HG03575 (cell line): ENCODE measurements at regions not wholly inside any gene's neighbourhood (a gene's known extent, or its start where the extent isn't known, plus 50 kb on each side); places are given as distances from the start of the nearest gene placed in this dataset.
"Not testable (repeated sequence)": the region's sequence is repeated elsewhere in the genome, so short reads cannot be mapped to it uniquely, and the experiment has no call there.

ENCODE experiments used
- ATAC-seq: cut with Tn5 transposase; IDR thresholded peaks from one replicate; pipeline ENCODE4 v1.9.1; 2021; ENCODE audit not compliant: unreplicated experiment, insufficient number of reproducible peaks, low FRiP score; ENCODE audit errors: extremely low read depth

DNA sequence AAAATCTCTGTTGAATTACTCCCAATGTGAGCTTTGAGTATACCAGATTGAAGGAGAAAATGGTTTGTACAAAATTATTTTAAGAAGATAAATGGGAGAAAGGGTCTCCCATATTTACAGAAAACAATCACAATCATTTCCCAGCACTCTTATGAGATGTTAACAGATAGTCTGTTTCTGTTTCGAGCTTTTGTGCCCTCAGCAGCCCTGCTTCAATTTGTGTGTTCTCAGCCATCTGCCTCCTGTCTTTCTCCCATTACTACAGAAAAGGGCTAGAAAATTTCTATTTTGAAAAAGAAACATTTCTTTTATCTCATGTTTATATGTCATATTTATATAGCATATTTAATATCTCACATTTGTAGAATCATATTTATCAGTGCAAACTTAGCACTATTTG, 498.4 kb downstream of the TTLL7 start:
- ATAC-seq, result no peak

DNA sequence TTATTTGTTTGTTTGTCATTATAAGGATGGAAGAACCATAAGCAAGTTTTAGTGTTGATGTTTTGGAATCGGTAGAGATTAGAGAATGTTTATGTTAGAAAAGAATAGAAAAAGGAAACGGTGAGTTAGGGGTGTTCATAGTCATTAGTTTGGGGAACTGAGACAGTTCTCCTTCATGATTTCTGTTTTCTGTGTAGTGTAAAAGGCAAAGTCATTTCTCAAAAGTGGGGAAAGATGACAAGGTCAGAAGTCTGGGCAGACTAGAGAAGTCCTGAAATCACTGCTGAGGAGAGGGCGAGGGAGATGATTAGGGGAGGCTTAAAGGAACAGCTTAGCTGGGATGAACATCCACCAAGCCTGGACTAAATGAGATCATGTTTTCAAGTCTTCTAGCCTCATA, 498.9 kb downstream of the TTLL7 start:
- peak; percentile 38 for ATAC-seq

DNA sequence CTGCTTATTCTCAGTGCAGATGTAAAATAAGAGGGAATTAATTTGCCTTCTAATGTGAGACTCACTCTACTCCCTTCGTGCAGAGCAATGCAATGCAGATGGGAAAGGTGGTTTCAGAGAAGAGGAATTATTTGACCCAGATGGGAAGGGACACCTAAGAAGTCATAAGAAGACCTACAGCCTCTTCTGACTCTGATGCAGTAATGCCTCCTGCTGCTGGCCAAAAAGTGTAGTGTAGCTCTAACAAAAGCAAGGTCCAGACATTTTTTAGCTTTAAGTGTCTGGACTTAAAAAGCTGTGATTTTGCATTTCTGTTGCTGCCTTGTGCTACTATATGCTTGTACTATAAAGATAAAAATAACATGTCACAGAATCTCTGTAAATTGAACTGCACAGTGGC, 501.4 kb downstream of the TTLL7 start:
- ATAC-seq, result no peak

DNA sequence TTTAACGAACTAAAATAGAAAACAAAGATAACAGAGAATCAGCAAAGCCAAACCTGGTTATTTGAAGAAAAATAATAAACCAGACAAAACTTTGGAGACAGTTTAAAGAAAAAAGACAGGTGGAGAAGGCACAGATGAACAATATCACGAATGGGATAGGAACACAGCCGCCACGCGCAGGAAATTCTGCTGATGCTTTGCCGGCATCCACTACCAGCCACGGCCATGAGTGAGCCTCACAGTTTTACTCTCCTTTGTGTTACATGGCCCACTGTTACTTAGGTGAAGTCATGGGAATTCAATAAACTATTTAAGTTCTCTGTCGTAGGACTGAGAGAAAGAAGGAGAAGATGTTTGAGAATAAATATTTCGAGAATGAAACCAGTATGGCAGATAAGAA, 503.4 kb downstream of the TTLL7 start:
- no peak for ATAC-seq

DNA sequence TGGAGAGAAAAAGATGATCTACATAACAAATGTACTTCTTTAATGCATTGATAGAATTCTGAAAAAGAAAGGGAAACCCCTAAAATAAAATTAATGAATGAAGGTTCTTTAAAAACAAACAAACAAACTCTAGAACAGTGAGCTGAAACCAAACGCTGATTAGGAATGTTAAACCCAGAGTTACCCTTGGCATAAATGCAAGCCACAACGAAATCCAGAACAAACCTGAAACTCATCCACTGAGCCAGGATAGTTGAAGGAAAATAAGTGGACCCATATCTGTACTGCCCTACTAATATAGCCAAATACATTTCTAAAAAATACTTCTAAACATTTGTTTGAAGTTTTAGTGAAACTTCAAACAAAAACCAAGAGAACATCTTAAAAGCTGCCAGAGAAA, 505.3 kb downstream of the TTLL7 start:
- ATAC-seq, result no peak

DNA sequence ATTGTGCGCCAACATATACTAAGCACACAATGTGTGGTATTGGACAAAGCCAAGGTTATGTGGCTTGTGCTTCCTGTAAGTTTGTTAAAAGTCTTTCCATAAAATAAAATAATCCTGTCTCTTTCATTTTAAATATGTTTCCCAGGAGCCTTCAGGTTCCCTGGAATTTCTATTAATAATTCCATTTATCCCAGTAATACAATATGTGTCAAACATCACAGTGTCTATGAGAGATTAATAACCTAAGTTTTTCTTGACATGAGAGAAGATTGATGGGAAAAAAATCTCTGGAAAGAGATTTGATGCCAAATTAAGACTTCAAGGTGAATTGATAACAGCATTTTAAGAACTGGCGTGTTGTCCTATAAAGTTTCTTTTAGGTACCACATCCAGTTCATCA, 507.0 kb downstream of the TTLL7 start:
- no peak for ATAC-seq

DNA sequence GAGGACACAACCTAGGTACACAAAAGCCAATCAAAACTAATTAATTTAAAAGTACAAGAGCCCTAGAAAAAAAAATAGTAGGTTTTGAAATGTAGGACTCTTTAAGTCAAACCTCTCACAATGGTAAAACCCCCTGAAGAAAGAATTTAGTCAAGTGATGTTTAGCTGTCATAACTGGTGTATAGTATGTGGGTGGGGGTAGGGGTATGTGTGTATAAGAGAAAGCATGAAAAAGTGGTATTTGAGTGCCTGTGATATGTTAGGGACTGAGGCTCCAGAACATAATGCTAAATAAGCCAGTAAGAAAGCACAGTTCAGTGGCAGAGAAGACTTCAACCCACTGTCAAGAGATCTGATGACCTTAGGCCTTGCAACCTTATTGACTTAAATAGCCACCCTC, 507.9 kb downstream of the TTLL7 start:
- ATAC-seq, result no peak

DNA sequence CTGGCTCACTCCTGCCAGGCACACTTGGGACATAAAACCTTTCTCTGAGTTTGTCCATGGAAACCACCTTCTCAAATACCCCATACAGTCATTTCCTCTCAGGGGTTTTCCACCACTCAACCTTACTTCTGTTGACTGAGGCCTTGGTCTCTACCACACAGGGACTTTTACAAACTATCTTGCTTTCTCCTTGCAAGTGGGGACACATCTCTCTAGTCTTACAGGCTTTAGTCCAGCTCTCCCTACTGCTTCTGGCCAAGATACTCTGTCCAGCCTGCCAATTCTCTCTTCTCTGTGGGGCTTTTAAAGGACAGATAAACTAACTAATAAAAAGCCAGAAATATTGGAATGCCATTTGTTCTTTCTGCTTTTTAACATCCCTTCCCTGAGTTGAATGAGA, 510.8 kb downstream of the TTLL7 start:
- peak; percentile 81 for ATAC-seq

DNA sequence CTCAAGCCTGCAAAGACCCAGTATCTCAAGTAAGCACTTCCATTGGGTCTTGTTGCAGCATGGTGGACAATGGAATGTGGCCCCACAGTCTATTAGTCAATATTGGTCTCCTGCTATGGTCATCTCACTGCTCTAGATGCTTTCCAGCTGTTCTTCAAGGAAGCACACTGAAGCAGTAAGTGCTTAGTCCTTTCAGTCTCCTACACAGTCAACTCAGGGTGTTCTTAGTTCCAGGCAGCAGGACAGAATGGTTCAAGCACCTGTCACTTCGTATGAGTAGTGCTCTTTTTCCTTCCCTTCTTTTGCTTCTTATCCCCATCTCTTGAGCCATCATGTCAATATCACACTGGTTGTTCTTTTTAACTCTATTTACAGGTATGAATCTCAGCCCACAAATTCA, 511.5 kb downstream of the TTLL7 start:
- ATAC-seq, result not testable (repeated sequence)

DNA sequence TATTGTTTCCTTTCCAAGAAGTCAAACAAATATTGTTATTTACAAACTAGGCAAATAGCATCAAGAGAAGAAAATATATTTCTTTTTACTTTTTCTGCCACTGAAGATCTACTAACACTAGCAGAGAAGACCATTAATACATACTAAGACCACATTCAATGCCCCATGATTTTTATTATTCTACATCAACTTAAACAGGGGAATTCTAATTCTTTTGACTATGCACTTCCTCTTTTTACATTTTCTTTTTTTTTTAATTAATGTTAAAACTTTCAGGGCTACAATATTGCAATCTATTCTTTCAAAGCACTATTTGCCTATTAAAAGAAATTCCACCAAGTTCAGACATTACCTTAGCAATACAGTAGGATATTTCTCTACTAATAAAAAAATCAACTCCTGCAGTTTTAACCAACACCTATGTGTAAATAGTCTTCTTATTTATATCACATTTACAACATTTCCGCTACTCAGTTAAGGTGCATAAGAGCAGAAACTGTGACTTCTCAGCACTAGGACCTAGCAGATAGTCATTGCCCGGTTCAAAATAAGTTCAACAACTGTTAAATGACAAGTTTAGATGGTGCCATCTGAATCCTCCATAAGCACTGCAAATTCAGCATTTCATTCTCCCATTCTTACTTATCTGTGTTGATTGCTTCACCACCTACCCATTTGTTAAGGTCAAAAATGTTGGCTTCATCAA, 513.5 kb downstream of the TTLL7 start:
- not testable (repeated sequence) for ATAC-seq

DNA sequence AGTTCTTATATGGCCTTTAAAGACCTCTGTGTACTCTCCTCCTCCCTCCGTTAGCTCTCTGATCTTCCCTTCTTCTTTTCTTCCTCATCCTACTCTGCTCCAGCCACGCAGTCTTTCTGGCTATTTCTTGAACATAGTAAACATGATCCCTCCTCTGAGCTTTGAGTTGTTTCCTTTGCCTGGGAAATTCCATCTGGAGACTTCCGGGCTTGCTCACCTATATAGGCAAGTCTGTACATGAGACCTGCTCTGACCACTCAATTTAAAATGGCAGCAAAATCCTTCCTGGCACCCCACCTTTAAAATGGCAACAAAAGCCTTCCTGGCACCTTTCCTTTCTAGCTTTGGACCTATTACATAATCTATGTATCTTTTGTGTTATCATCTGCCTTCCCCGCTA, 517.6 kb downstream of the TTLL7 start:
- not testable (repeated sequence) for ATAC-seq

DNA sequence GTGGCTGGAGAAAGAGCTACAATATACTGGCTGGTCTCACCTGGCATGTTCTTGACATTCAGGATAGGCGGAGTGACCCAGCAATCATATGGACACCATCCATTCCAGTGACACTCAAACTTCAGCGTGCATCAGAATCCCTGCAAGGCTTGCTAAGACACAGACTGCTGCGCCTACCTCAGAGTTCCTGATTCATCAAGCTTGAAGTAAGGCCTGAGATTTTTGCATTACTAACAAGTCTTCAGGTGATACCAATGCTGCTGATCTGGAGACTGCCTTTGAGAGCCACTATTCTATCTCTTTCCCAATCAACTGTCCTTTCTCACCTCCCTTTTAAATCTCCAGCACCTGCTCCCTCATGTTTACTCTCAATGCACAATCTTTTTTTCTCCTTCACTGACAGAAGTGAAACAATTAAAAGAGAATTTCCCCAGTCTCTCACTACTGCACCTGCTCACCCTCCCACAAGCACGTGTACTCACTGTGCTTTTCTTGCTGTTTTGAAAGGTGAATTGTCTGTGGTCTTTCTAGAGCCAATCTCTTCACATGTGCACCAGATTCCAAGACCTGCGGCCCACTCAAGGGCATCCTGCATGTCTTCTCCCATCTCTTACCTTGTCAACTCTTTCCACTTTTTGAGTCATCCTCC, 519.2 kb downstream of the TTLL7 start:
- not testable (repeated sequence) for ATAC-seq

DNA sequence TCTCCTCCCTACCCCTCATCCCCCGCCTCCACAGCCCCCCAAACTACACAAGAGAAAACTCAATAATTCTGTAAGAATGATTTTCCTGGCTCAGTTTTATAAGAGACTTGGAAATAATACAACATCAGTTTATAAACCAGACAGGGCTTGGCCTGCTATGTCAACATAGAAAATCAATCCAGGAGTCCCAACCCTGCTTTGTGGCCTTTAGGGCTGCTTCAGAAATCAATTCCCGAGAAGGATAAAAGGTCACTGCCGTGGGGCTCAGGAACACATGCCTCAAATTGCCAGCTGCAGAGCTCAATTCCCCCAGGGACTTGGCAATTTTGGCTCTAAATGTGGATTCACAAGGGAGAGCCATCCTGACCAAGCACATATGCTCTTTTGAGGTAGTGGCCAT, 520.8 kb downstream of the TTLL7 start:
- not testable (repeated sequence) for ATAC-seq

DNA sequence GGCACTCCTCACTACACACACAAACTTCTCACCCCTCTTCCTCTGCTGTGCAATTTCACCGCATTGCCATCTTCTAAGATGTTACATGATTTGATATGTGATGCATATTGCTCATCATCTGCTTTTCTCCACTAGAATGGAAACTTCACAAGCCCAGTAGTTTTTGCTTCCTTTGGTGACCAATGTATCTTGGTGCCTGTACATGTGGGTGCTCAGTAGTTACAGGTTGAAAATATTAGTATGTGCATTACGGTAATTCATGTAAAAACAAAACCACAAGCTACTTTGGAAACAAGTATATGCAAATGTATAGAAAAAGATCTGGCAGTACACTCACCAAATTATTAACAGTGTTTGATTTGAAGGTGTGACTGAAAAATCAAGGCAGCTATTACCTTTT, 522.4 kb downstream of the TTLL7 start:
- ATAC-seq, result not testable (repeated sequence)

DNA sequence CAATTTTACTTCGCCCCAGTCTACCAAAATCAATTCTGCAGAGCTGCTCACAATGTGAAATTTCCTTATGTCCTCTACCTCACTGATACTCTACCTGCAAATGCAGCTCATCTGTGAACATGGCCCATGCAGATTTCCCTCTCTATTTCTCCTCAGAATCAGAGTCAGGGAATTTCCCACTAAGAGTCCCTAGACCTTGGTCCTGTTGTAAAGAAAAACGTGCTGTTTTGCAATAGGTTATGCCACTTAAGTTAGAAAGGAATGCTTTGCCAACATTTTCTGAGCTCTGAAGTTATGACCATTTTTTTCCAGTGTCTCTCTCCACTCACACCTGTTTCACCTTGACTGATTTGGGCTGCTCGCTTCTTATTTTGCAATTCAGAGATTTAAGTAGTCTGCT, 524.0 kb downstream of the TTLL7 start:
- ATAC-seq, result not testable (repeated sequence)

DNA sequence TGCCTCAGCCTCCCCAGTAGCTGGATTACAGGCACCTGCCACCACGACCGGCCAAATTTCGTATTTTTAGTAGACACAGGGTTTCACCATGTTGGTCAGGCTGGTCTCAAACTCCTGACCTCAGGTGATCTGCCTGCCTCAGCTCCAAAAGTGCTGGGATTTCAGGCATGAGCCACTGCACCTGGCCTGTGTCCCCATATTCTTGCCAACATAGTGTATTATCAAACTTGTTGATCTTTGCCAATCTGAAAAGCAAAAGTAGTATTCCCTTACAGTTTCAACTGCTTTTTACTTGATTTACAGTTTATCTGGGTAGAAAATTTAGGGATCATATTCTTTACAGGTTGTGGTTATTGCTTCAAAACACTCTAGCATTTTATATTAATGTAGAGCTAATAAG, 524.9 kb downstream of the TTLL7 start:
- not testable (repeated sequence) for ATAC-seq

DNA sequence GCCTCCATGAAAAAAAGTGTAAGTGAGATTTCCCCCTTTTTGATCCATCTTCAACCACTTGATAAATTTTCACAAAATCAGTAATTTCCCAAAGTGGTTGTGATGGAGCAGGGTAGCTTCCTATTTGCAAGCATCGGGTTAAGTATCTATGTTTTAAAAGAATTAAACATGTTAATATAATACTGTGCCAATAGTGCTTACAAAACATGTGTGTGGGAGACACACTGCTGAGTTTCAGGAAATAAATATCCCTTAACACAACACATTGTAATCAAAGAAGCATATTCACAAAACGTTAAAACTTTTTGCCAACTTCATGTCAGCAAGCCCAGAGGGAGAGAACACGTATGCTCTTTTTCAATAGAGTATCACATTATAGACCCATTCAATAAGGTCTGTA, 526.9 kb downstream of the TTLL7 start:
- not testable (repeated sequence) for ATAC-seq

DNA sequence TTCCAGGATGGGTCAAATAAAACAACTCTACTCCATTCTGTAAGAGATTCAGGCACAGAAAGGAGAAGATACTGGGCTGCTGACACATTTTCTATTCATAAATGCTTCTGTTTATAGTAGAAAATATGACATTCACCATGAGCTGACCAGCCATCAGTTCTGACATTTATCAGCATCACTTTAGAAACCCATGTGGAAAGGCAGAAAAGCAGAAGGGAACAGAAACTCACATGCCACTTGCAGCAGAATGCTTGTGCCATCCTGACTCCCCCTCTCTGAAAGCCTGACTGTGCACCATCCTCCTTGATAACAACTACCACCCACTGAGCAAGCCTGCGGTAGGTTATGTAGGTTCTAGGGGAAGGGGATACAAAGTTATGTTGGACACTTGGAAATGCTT, 527.7 kb downstream of the TTLL7 start:
- ATAC-seq, result not testable (repeated sequence)

DNA sequence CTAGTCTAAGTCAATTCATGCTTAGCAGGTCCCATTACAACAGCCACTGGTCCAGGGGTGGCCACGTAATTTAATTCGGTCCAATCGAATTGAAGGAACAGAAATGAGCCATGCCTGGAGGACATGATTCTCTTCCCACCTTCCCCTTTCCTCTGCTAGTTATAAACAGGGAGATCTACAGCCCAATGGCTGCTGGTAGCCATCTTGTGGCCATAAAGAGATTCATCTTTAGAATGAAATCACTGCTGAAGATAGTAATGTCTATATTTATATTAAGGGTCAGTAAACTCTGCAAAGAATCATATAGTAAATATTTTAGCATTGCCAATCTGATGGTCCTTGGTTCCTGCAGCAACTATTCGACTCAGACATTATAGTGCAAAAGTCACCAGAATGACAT, 530.6 kb downstream of the TTLL7 start:
- not testable (repeated sequence) for ATAC-seq

DNA sequence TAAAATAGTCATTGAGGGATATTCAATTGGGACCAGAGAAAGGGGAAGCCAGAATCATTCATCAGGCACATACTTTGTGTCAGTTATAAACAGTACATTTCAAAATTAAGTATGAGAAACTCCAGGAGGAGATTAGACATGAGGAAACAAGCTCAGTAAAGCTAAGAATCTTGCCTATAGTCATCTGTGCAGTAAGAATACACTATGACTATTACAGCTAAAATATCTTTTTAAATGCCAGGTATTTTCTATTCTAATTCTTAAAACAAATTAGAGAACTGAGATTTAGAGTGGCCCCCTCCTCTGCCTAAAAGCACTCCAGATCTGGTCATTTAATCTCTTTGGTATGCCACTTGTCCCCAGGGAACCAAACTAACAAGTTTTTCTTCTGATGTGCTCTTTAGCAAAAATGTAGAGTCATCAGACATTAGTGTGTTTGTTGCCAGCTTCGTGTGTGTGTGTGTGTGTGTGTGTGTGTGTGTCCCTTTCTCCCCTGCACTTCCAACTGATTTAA, 541.1 kb downstream of the TTLL7 start:
- not testable (repeated sequence) for ATAC-seq
